ENCODE measurements at regions not wholly inside any gene's neighbourhood (a gene's known extent, or its start where the extent isn't known, plus 50 kb on each side); places are given as distances from the start of the nearest gene placed in this dataset.

DNA sequence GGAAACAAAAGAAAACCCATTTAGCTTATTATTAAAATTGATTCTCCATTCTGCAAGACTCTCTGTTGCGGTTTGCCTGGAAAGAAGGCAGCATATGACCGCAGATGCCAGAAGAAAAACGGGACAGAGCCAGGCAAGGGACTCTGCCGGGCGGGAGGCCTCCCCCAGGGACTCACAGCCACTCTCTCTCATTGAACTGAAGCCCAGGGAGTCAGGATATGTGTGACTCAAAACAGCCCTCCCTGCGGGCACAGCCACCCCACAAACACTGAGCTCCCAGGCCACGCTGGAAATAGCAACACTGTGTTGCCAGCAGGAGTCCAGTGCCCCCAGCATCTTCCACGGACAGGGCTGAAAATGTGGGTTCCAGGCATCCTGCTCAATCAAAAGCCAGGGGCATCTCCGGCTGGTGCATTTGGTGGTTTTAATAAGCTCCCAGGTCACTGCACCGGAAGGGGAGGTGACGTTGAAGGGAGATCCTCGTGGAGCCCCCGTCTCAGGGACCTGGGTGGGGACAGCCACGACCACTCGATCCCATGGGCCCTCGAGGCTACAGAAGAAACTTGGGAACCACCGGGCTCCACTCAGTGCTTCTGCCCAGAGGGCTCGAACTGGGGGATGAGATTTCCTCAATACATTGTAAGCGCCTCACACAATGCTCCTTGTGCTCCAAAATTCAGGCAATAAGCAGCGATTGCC, 624.5 kb downstream of the TBC1D22A start:
- TF ChIP-seq CTCF (IDR thresholded peaks at IDR 0.05 in 2 of 3, conservative IDR thresholded peaks at IDR 0.05 in 1 of 3; ENCODE audit: borderline replicate concordance in 1 of 3, insufficient read depth in 1 of 3, low read depth in 2 of 3, low read length in 2 of 3) (no peak), SP1 (IDR thresholded peaks at IDR 0.05; ENCODE audit: low read depth) (no peak), CEBPB (IDR thresholded peaks at IDR 0.05; ENCODE audit: low read depth) (no peak), POLR2A (IDR thresholded peaks at IDR 0.05; ENCODE audit: borderline replicate concordance, extremely low read depth, insufficient read depth, insufficient read length) (no peak)
